T-helper 17 cell (primary cell): ENCODE measurements at regions not wholly inside any gene's neighbourhood (a gene's known extent, or its start where the extent isn't known, plus 50 kb on each side); places are given as distances from the start of the nearest gene placed in this dataset.

Experiments used
- ATAC-seq: fragments of 150-1000 bp; cut with Tn5 transposase; 2 replicates; pipeline ENCODE4 v1.10.0; 2021; ENCODE audit warnings: mild to moderate bottlenecking, moderate library complexity
- DNase-seq, 3 donors: peaks; one replicate each; pipeline versions ENCODE4 v3.0.0 to v3.0.0-alpha.2; 2020 to 2021
- H3K9me3 ChIP-seq: one replicate; pipeline ENCODE4 v1.7.0; 2013; ENCODE audit warnings: low read length, mild to moderate bottlenecking; ENCODE audit not compliant: control insufficient read depth, poor library complexity, severe bottlenecking
- H3K27ac Mint-ChIP-seq: one replicate; pipeline ENCODE4 v1.8.0; 2022; ENCODE audit warnings: mild to moderate bottlenecking, moderate library complexity, mixed read lengths
- H3K27me3 Mint-ChIP-seq: one replicate; pipeline ENCODE4 v1.8.0; 2022; ENCODE audit warnings: mixed read lengths
- H3K36me3 Mint-ChIP-seq: one replicate; pipeline ENCODE4 v1.8.0; 2022; ENCODE audit warnings: low read depth, mixed read lengths
- H3K4me1 Mint-ChIP-seq: one replicate; pipeline ENCODE4 v1.8.0; 2022; ENCODE audit warnings: mild to moderate bottlenecking, mixed read lengths
- H3K4me3 Mint-ChIP-seq: one replicate; pipeline ENCODE4 v1.8.0; 2022; ENCODE audit warnings: mild to moderate bottlenecking, moderate library complexity, mixed read lengths

- Mint-ChIP-seq H3K27me3 (peaks cover 61% of the 10 kb centered on the region), H3K36me3 (peaks cover 9% of the 10 kb centered on the region), H3K27ac (no peak overlapping the region), H3K4me3 (no peak overlapping the region), H3K4me1 (no peaks in the 10 kb centered on the region)
- no peak for ATAC-seq
- no peak for DNase-seq
- no peaks in the 10 kb centered on the region for H3K9me3 ChIP-seq
Measured at GRCh38 chr20:37643400-37643799, 50.4 kb upstream of the CTNNBL1 start.

GRCh38 chr20:37642246-37642645 lies 51.6 kb upstream of the CTNNBL1 start:
- Mint-ChIP-seq H3K27me3 (peaks cover 52% of the 10 kb centered on the region), H3K27ac (no peak overlapping the region), H3K4me1 (no peaks in the 10 kb centered on the region), H3K4me3 (no peak overlapping the region), H3K36me3 (peaks cover 9% of the 10 kb centered on the region)
- H3K9me3 ChIP-seq: no peaks in the 10 kb centered on the region
- ATAC-seq (no peak), DNase-seq (no peak)

DNA sequence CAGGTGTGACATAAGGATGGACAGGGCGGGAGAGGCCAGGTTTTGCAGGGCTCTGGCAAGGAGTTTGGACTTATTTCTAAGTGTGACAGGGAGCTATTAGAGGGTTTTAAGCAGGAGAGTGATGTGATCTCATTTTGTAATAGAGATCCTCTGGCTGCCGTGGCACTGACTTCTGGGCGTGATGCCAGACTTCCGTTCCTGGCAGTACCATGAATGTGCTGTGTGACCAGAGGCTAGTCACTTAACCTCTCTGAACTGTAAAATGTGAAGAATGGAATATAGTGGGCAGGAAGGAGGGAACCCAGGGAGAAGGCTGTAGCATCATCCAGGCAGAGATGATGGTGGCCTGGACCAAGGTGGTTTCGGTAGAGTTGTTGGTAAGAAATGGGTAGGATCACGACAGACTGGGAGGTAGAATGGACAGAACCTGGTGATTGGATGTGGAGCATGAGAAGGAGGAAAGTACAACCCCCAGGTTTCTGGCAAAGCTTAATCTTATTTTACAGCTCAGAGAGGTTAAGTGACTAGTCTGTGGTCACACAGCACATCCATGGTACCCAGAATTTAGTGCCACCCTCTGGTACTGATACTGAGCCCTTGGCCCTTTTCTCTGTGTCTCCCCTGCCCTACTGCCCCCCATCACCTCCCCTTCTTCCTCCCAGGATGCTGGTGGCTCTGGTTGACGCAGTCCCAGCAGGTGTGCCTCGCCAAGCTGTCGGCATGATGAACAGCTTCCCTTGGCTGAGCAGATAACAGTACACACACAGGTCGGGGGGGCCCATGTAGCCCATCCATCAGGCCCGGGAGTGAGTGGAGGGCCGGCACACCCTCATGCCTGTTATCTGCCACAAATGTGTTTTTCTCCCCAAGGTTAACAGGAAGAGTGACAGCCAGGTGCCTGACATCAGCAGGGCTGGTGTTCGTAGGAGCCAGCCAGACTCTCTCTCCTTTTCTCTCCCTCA lies 52.9 kb upstream of the CTNNBL1 start:
- no peaks in the 10 kb centered on the region for H3K4me1 Mint-ChIP-seq
- ATAC-seq (no peak), DNase-seq (no peak)
- H3K36me3 Mint-ChIP-seq: peaks cover 9% of the 10 kb centered on the region
- no peak overlapping the region for H3K4me3 Mint-ChIP-seq
- H3K27me3 Mint-ChIP-seq: peaks cover 44% of the 10 kb centered on the region
- H3K27ac Mint-ChIP-seq: no peak overlapping the region
- H3K9me3 ChIP-seq: no peaks in the 10 kb centered on the region

GRCh38 chr20:37638527-37638926 lies 55.3 kb upstream of the CTNNBL1 start:
- Mint-ChIP-seq H3K4me1 (no peaks in the 10 kb centered on the region), H3K27me3 (peaks cover 27% of the 10 kb centered on the region), H3K36me3 (peaks cover 9% of the 10 kb centered on the region), H3K4me3 (no peak overlapping the region), H3K27ac (no peak overlapping the region)
- DNase-seq: no peak
- no peaks in the 10 kb centered on the region for H3K9me3 ChIP-seq
- no peak for ATAC-seq

DNA sequence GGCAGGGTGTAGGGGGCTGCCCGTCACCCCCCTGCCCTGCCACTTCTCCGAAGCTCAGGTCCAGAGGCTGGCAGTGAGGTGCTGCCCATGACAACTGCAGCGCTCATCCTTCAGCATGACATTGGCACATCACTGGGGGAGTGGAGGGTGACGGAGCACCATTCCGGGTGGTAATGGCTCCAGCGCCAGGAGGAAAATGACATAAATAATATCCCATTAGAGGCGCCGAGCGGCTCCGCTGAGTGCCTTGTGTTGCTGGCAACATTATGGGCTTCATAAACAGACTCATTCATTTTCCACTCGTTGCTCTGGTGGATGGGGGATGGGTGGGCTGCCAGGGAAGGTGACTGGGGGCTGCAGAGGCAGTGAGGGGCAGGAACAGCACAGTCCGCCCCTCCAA lies 56.9 kb upstream of the CTNNBL1 start:
- no peak for ATAC-seq
- Mint-ChIP-seq H3K27ac (no peak overlapping the region), H3K36me3 (peaks cover 7% of the 10 kb centered on the region), H3K4me1 (no peaks in the 10 kb centered on the region), H3K4me3 (no peak overlapping the region), H3K27me3 (peaks cover 33% of the 10 kb centered on the region)
- no peaks in the 10 kb centered on the region for H3K9me3 ChIP-seq
- DNase-seq: no peak

DNA sequence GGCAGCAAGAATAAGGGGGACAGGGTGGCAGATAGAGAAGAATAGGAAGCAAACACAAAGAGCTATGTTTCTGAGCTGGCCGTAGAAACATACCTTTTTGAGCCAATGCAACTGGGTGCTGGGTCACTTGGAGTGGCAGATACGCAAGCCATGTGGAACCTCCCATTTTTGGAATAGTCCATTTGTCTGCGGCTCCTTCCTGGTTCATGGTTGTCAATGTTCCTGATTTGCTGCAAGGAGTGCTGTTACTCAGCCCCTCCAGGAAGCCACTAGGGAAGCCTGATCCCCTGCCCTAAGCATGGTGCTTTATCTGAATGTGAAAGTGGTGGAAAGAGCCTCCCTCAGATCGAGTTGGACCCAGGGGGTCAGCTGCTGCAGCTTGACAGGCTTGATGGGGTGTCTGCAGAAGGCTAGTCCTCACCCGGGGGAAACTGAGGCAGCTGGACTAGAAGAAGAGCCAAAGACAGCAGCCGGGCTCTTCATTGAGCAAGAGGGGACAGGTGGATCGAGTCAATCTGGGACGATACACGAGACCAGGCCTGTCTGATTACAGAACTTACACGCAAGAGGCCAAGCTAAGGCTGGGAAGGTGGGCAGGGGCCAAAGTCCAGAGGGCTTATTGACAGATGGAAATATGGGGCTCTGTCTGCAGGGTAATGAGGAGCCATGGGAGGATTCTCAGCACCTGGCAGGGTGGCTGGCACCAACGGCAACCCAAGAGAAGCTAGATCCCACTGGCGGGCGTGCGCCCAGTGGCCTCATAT lies 57.4 kb upstream of the CTNNBL1 start:
- Mint-ChIP-seq H3K27ac (no peak overlapping the region), H3K4me1 (no peaks in the 10 kb centered on the region), H3K36me3 (peaks cover 7% of the 10 kb centered on the region), H3K27me3 (peaks cover 30% of the 10 kb centered on the region), H3K4me3 (no peak overlapping the region)
- H3K9me3 ChIP-seq: no peaks in the 10 kb centered on the region
- ATAC-seq: no peak
- no peak for DNase-seq

DNA sequence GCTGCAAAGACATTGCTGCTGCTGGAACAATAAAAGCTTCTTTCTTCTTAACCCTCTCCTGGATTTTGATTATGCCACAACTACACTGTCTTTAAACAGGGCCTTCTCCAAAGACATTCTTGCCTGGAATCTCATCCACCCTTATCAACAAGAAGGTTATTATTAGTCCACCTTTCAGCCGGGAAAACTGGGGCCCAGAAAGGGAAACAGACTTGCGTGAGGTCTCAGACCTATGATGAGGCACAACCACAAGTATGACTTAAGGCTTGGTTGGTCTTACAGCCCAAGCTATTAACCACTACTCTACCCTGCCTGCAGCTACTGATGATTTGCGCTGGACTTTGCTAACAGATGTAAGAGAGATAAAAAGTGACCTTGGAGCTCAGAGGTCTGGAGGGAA lies 62.8 kb upstream of the CTNNBL1 start:
- DNase-seq (no peak), ATAC-seq (no peak)
- Mint-ChIP-seq H3K4me1 (no peaks in the 10 kb centered on the region), H3K36me3 (no peaks in the 10 kb centered on the region), H3K27me3 (peaks cover 53% of the 10 kb centered on the region), H3K27ac (no peak overlapping the region), H3K4me3 (no peak overlapping the region)
- H3K9me3 ChIP-seq: no peaks in the 10 kb centered on the region

DNA sequence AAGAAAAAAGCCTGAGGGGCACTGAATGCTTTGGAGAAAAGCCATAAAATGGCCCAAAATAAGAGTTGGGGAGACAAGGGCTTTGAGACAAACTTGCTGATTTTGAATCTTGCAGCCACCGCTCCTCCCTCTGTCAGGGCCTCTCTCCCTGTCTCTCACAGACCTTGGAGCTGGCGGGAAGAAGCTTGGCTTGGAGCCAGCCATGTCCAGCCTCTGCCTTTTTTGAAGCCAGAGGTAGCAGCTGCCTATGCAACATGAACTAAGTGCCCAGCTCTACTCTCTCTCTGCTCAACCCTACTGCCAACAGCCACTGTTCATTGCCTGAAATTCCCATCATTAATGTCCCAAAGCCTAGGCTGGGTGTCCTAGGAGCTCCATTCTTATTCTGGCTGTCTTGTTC lies 63.7 kb upstream of the CTNNBL1 start:
- no peaks in the 10 kb centered on the region for H3K9me3 ChIP-seq
- no peaks in the 10 kb centered on the region for H3K36me3 Mint-ChIP-seq
- no peak for ATAC-seq
- H3K4me3 Mint-ChIP-seq: no peak overlapping the region
- DNase-seq: no peak
- H3K4me1 Mint-ChIP-seq: no peaks in the 10 kb centered on the region
- peaks cover 61% of the 10 kb centered on the region for H3K27me3 Mint-ChIP-seq
- H3K27ac Mint-ChIP-seq: no peak overlapping the region

DNA sequence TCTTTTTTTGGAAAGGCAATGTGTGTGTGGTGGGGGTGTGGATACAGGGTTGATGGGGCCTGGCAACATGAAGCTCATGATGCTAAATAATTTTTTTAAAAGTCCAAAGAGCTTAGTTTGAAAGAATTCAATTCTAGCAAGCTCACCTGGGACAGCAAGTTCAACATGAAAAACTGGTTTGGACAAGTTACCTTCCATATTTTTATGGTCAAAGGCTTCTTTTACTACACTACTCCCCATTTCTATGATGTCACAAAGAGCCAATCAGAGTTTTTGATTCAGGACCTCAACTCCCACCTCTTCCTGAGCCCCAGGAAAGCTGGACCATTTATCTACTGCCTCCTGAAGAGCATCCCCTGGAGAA lies 66.1 kb upstream of the CTNNBL1 start:
- no peaks in the 10 kb centered on the region for H3K36me3 Mint-ChIP-seq
- DNase-seq (no peak), ATAC-seq (no peak)
- peaks cover 74% of the 10 kb centered on the region for H3K27me3 Mint-ChIP-seq
- no peaks in the 10 kb centered on the region for H3K9me3 ChIP-seq
- no peak overlapping the region for H3K27ac Mint-ChIP-seq
- no peak overlapping the region for H3K4me3 Mint-ChIP-seq
- H3K4me1 Mint-ChIP-seq: no peaks in the 10 kb centered on the region

- Mint-ChIP-seq H3K27me3 (peaks cover 73% of the 10 kb centered on the region), H3K36me3 (no peaks in the 10 kb centered on the region), H3K4me3 (no peak overlapping the region), H3K4me1 (no peaks in the 10 kb centered on the region), H3K27ac (no peak overlapping the region)
- H3K9me3 ChIP-seq: no peaks in the 10 kb centered on the region
- ATAC-seq: no peak
- no peak for DNase-seq
Measured at GRCh38 chr20:37627060-37627766, 66.6 kb upstream of the CTNNBL1 start.

DNA sequence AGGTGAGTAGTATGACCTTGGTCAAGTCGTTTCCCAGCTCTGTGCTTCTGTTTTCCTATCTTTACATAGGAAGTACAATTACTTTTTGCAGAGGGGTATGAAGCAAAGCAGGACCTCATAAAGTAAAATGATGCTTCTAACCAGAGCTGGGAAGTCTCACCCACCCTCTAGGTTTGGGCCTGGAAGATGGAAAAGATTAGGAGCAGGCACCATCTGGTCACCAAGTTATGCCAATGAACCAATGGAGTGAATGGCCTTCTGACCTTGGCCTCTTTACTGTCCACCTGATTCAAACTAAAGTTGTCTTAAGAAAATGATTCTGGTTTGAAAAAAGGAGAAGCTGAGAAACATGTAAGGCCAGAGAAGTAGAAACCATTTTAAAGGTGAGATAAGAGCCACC lies 68.9 kb upstream of the CTNNBL1 start:
- Mint-ChIP-seq H3K4me3 (no peak overlapping the region), H3K27me3 (peaks cover 76% of the 10 kb centered on the region), H3K4me1 (no peaks in the 10 kb centered on the region), H3K36me3 (no peaks in the 10 kb centered on the region), H3K27ac (no peak overlapping the region)
- H3K9me3 ChIP-seq: no peaks in the 10 kb centered on the region
- no peak for ATAC-seq
- DNase-seq: no peak

DNA sequence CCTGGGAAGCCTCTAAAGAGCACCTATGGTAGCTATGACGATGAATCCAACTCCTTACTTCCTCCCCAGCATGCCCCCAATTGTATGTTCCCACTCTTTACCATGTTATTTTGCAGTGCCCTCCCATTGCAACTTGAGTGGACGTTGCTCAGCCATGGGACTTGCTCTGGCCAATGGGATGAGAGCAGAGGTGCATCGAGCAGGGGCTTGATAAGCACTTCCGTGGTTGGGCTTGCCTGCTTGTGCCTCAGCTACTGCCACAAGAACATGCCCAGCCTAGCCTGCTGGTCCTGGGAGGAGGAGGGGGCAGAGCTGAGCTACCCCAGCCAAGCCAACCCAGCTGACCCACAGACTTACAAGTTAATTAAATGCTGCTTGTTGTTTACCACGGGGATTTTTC lies 71.1 kb upstream of the CTNNBL1 start:
- DNase-seq (no peak), ATAC-seq (no peak)
- Mint-ChIP-seq H3K4me3 (no peak overlapping the region), H3K27me3 (peaks cover 73% of the 10 kb centered on the region), H3K4me1 (no peaks in the 10 kb centered on the region), H3K27ac (no peak overlapping the region), H3K36me3 (no peaks in the 10 kb centered on the region)
- H3K9me3 ChIP-seq: no peaks in the 10 kb centered on the region

- no peak for DNase-seq
- H3K36me3 Mint-ChIP-seq: no peaks in the 10 kb centered on the region
- H3K27ac Mint-ChIP-seq: no peak overlapping the region
- no peak overlapping the region for H3K4me3 Mint-ChIP-seq
- H3K4me1 Mint-ChIP-seq: no peaks in the 10 kb centered on the region
- no peaks in the 10 kb centered on the region for H3K9me3 ChIP-seq
- no peak for ATAC-seq
- H3K27me3 Mint-ChIP-seq: peaks cover 57% of the 10 kb centered on the region
Measured at GRCh38 chr20:37619496-37619895, 74.3 kb upstream of the CTNNBL1 start.
